Sigmoid colon (tissue), 4 donors: ENCODE measurements at regions not wholly inside any gene's neighbourhood (a gene's known extent, or its start where the extent isn't known, plus 50 kb on each side); places are given as distances from the start of the nearest gene placed in this dataset.

Source experiments
- CTCF ChIP-seq, 4 experiments: fragments of 450-650 bp in 3 of 4; fragments of 200-600 bp in 1 of 4; IDR thresholded peaks; one replicate each; pipeline ENCODE4 v1.5.1; 2016 to 2019; ENCODE audit warnings: antibody characterized with exemption in 4 of 4, mild to moderate bottlenecking in 3 of 4, moderate library complexity in 2 of 4
- EP300 ChIP-seq, 4 donors: sonication (generic); formaldehyde crosslinking; IDR thresholded peaks; one replicate each; pipeline ENCODE4 v1.6.1; 2017; ENCODE audit warnings: antibody characterized with exemption in 4 of 4
- POLR2A ChIP-seq, 2 donors: fragments of 450-650 bp; IDR thresholded peaks; one replicate each; pipeline ENCODE4 v1.6.1; 2016; ENCODE audit warnings: antibody characterized with exemption in 2 of 2, mild to moderate bottlenecking in 2 of 2, moderate library complexity in 2 of 2
- POLR2AphosphoS5 ChIP-seq, 4 donors: sonication (generic); formaldehyde crosslinking; IDR thresholded peaks; one replicate each; pipeline ENCODE4 v1.6.1; 2017; ENCODE audit warnings: antibody characterized with exemption in 4 of 4

- TF ChIP-seq CTCF (IDR thresholded peaks at IDR 0.05) (no peak), EP300 (IDR thresholded peaks at IDR 0.05) (no peak), POLR2A (IDR thresholded peaks at IDR 0.05) (no peak), POLR2AphosphoS5 (IDR thresholded peaks at IDR 0.05) (no peak)
Measured at GRCh38 chr1:245056913-245057312, 97.9 kb upstream of the KIF26B start.
